22Rv1 (cell line): ENCODE measurements at regions not wholly inside any gene's neighbourhood (a gene's known extent, or its start where the extent isn't known, plus 50 kb on each side); places are given as distances from the start of the nearest gene placed in this dataset.

Source experiments
- CTCF ChIP-seq: fragments of 450-650 bp; IDR thresholded peaks from 2 replicates; pipeline ENCODE4 v1.5.1; 2017; ENCODE audit warnings: mild to moderate bottlenecking
- ZFX ChIP-seq: fragments of 450-650 bp; IDR thresholded peaks from 2 replicates; pipeline ENCODE4 v1.6.1; 2017; ENCODE audit warnings: antibody characterized with exemption, borderline replicate concordance

DNA sequence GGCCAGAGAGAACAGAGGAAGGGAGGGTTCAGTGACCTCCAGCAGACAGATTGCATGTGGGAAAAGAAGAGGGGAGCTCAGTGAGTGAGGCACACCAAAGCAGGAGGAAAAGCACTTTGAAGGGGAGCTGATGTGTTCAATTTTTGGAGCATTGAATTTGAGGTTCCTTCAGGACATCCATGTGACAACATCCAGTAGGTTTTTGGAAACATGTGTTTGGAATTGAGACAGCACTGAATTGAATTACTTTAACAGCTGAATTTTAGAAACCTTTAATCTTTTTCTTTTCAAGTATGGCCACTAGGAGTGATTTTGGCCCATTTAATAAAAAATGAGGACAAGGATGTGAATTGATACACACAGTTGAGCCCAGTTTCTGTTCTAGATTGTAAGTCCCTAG is 101.8 kb upstream of the SEC61G start:
- TF ChIP-seq CTCF (no peak), ZFX (no peak)
